D341Med (cell line): ENCODE measurements at regions not wholly inside any gene's neighbourhood (a gene's known extent, or its start where the extent isn't known, plus 50 kb on each side); places are given as distances from the start of the nearest gene placed in this dataset.
"Not testable (repeated sequence)": the region's sequence is repeated elsewhere in the genome, so short reads cannot be mapped to it uniquely, and the experiment has no call there.

Experiments
- DNase-seq: peaks from one replicate; pipeline ENCODE4 v3.0.0; 2012; ENCODE audit warnings: low spot score

DNA sequence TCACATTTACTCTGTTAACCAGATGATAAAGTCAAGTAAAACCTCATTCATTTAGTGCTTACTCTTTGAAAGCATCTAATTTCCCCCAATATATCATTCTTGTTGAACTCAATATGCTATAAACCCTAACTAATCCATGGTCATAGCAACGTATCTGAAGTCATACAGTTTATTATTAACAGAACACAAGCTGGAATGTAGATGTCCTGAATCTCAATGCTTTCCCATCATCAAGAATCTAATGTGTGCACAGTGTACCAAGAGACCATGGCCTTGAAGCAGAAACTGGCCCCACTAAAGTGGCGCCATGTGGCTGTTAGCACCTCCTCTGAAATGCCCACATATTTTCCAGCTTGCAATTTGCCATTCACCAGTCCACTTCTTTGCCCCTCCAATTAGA lies 245.8 kb downstream of the SOX9 start:
- DNase-seq, result no peak

DNA sequence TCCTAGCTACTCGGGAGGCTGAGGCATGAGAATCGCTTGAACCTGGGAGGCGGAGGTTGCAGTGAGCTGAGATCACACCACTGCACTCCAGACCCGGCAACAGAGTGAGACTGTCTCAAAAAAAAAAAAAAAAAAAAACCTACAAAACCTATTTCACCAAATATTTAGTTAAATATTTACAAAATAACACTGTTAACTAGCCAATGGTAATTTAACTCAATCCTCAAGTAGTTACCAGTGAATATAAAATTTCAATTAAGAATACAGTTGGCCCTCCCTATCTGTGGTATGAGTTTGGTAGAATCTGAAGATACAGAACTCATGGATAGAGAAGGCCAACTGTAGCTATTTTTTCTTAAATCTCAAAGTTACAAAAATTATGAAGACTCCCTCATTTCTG lies 247.4 kb downstream of the SOX9 start:
- DNase-seq, result no peak

DNA sequence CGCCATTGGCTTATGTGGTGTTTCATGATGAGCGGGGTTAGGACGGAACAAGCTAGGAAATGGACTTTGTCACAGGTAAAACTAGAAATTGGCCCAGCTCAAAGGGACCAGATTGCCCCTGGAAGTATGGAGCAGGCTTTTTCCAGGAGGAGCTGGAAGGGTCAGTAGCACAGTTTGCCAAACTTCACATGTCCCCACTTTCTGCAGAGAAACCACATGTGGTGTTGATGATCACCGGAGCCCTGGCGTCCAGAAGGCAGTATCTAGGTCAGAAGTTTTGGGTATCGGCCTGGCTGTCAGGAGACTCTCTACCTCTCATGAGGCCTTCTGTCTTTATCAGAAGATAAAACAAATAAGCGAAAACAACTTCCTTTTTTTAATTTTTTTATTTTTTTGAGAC lies 248.5 kb downstream of the SOX9 start:
- DNase-seq, result no peak

DNA sequence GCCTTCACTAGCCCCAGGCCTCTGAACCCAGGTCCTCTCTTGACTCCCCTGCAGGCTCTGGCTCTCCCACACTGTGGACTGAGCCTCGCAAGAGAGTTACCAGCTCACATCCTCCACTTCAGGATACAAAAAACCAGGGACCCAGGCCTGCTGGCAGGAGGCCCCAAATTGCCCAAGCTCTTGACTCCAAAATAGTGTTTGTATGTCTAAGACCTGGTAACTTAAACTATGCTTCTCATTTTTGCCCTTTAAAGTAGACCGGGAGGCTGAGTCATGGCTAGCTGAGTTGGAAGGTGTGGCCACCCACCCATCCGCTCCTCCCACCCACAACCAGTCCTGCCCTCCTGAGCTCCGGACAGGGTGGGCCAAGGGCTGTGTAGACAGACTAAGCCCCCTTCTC lies 250.0 kb downstream of the SOX9 start:
- DNase-seq, result no peak

DNA sequence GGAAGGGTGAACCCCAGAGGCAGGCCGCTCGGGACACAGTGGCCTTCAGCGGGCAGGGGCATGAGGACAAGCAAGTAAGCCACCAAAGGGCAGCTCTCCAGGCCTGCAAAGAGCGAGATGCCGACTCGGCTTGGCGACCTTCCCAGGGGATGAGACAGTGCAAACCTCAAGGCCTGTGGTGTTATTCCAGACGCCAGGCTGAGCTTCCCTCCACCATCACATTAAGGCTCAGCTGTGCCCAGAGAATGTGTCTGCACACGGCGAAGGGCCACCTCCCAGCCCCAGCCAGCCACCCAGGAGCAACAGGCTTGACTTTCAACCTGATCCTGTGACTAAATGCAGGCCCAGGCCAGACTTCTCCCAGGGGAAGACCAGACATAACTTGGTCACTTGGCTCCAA lies 251.4 kb downstream of the SOX9 start:
- no peak for DNase-seq

DNA sequence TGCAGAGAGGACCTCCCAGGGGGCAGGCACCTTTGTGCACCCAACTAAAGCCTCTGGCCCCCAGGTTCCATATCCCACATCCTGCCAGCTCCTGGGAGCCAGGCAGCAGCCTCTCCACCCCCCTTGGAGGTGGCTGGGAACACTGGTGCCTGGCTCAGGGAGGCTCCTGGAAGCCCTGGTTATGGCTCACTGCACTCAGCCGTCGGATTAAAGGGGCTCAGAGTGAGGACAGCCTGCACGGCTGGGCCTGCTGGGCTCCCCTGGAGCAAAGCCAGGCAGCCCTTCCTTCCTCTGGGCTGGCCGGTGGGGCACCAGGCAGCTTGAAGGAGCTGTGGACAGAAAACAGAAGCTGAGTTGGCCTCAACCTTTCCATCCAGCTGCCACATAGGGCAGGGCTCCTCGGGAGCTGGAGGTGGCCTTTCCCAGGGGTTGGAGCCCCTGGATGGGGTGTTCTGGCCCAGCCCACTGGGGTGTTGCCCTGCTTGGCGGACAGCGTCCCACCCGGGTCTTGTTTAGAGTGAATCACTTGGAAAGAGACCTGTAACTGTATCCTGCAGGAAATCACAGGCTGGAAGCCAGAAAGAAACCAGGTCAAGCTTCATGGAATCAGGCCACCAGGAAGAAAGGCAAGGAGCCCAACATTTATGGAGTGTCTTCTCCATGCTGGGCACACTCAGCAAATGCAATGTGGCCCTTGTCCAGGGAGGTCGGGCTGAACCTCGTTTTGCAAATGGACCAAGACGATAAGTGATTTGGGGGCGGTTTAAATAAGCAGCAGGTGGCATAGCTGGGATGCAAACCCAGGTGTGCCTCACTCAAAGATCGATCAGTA lies 253.3 kb downstream of the SOX9 start:
- DNase-seq, result peak; percentile 91

DNA sequence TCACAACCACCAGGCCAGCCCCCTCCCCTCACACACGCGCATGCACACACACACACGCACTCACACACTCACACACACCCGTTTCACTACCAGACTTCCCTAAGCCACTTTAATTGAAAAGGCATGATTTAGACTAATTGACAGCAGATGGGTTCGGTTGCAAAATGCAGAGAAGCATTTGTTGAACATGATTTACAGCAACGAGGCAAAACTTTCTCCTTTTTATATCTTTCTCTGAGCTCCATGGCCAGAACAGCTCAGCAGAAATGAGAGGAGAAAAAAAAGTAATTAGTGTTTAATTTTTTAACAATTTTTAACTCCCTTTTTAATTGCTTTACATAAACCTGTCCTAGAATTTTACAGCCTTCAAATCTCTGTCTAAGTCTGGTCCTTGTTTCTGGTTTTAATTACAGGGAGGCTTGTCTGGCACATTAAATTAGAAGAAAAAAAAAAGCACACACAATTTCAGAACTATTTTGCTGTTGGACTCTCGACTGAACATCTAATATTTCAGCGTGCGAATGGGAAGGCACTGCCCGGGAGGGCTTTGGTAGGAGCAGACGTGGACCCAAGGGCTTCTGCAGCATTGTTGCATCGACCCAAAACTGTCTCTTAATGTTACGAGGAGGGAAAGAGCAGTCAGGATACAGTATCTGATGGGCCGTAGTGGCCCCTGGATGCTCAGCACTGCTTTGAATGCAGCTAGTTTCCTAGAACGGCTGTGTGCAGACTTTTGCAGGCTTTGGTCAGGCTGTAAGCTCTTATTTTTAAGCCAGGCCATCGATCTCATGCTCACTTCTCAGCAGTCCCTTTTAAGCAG lies 255.9 kb downstream of the SOX9 start:
- DNase-seq, result no peak

DNA sequence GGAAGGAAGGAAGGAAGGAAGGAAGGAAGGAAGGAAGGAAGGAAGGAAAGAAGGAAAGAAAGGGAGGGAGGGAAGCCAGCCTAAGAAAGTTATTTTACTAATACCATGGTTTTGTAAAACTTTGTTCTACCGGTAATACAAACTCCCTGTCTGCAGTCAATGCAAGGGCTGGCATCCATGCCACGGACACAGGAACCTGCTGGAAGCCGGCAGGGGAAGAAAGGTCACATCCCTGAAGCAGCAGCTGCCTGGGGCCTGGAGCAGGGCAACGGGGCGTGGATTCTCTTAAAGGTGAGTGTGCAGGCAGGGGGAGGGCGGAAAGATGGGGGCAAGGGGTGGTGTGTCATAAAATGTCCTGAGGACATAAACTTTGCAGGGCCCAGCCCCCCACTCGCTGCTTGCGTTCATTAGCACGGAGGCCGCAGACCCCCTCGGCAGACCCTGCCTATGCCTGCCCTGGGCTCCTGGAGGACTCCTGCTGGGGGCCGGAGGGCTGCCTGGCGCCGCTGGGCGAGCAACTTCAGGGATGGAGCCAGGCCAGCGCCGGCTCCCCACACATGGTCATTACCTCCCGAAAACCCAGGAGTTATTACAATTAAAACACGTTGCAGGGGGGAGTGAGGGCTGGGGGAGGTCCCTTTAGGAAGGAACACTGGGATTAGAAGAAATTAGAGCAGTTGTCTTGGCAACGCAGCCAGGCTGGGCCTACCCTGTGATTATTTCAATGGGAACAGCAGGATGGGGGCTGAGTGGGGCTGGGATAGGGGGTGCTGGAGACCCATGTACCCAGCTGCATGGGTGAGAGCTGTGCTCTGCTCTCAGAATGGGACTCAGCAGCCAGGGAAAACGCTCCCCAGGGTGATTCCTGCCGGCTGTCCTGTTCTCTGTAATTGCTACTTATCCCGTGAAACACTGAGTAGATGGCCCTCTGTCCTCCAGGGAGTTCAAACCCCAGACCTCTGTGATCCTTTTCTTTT lies 257.9 kb downstream of the SOX9 start:
- peak; percentile 88 for DNase-seq

DNA sequence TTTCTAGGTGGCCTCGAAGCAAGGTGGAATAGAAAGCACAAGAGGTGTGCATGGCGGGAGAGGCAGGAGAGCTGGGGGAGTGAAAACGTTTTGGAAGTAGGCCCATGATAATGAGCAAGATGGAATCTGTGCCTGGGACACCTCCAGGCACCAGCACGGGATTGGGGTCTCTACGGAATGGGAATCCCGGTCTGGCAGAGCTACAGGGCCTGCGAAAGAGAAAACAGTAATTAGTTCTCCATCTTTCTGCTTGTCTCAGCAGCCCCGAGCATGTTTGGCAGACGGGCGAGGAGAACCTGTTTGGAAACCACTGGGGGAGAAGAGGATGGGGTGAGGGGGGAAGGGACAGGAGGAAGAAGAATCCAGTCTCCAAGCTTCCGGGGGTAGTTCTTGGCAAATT lies 258.7 kb downstream of the SOX9 start:
- DNase-seq, result no peak

DNA sequence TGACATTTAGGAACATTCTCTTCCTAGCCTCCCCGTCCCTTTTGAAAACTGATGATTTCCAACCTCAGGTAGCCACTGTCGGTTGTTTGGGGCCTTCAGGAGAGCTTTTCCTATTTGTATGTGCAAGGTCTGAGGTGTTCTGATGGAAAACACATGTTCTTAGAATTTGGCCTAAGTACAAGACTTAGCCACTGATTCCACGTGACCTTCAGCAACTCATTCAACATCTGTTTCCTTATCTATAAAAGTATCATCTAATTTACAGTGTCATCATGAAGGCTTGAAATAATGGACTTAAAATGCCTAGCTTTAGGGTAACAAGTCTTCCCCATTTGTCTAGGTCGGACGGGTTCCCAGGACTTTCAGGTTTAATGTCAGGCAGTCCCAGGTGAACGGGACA lies 259.3 kb downstream of the SOX9 start:
- DNase-seq, result no peak

DNA sequence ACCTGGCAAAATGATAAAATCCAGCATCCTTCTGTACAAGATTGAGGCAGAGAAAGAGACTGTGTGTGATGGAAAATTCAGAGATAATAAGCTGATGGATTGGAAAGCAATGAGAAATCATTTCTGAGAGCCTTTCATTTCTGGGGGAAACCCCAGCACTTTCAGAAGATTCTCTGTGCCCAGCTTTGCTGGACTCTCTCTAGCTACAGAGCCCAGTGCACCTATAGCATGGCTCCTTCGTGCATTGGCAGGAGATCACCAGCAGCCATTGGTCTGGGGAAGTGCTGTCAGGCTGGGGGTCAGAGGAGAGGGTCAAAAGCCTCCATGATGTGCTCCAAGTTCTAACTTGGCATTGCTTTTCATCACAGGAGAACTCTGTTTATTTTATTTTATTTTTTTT lies 259.9 kb downstream of the SOX9 start:
- DNase-seq, result no peak

DNA sequence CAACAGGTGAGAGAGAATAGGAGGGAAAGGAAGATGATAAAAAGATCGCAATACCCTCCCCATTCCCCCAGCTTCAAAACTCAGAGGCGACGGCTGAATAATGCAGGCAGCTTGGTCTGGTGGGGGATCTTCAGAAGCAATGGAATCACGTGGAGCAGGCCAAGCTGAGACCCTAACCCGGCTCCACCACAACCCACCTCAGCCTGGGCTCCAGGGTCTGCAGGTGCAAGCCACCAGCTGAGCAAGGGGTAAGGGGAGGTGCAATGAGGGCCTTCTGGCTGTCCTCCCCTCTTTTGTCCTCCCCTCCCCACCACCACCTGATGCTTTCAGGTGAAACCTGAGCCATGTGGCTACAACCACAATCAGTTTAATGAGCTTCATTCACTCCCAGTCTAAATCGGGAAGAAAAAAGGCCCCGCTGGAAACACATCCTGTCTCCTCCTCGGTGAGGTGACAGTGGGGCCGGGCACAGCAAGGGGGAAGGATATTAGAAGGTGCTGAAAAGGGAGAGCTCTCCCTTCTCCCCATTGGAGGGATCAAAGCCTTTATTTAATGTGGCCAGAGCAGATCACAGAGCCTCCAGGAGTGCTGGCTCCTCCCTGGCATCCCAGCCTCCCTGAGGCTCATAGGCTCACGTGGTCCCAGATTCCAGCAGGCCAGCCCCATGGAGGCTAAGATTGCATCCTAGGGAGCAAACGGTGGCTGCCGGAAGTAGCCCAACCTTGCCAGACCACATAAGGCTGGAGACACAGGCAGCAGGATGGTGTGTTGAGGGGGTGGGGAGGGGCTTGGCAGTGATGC lies 261.0 kb downstream of the SOX9 start:
- DNase-seq, result no peak

DNA sequence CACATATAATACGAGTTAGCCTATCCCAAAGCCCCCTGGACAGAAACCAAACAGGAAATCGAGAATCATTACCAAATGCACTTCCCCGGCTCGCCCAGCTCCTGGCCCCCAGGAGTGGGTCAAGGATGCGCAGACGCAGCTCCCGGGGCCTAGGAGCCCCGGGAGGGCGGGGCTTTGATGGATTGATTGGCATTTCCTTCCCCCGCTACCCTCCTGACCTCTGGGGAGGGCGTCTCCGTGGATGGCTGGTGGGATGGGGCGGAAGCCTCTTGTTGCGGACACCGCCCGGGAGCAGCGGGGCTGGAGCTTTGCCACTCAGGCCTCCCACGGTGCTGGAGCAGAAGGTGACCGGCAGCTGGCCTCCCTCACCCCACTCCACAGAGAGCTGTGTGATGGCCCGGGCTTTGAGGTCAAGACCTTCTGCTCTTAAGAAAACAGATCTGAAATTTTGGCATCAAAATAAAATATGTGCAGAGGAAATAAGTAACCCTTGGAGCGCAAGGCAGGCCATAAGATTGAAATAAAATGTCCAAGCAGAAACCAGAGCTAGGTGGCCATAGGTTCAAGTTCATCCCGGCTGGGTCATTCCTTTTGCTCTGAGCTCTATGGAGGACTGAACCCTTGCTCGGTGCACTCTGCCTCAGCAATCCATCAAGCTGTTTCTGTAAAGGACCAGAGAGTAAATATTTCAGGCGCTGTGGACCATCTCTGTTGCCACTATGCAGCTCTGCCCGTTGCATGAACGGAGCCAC lies 262.3 kb downstream of the SOX9 start:
- no peak for DNase-seq

DNA sequence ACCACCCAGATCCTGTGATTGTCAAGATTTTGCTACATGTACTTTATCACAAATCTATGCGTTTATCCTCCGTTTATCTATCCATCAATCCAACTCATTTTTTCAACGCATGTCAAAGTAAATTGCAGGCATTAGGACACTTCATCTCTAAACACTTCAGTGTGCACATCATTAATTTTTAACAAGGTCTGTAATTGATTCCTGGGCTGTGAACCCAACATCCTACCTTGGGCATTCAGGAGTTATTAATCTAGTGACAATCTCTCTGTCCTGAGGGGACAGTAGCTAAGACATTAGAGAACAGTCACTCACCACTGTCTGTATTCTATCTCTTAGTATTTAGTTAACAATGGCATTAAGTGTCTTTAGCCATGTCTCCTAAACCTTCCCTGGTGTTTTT lies 264.7 kb downstream of the SOX9 start:
- DNase-seq, result no peak

DNA sequence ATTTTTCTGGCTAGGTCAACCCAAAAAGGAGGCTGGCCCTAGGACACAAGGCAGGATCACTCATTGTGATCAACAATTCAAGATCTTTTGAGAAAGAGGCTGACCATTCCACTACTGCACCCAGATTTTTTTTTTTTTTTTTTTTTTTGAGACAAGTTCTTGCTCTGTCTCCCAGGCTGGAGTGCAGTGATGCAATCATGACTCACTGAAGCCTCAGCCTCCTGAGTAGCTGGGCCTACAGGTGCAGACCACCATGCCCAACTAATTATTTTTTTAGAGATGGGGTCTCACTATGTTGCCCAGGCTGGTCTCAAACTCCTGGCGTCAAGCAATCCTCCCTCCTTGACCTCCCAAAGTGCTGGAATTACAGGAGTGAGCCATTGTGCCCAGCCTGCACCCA lies 265.4 kb downstream of the SOX9 start:
- not testable (repeated sequence) for DNase-seq

DNA sequence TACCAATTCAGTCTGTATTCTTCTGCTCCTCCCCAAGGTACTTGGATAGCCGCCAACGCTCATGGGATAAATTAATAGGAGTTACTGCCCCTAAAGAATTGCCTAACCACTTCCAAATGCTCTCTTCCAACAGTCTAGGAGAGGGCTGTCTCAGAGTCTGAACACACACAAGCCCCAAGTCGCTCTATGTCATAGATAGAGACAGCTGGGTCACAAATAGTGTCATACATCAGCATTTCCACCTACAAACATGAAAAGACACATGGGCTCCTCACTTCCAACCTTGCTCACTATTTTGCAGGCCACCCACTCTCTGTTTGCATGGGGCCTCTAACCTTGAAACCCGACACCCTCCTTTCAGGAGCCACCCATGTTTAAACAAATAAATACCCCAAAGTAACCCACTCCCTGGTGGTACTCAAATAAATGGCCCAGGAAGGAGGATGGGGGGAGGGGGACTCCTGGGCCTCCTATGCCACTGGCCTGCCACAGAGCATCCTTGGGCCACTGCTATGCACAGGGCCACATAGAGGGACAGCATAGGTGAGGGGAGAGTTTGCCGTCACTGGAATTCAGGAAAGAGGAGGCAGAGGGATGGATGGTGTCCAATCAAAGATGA lies 265.9 kb downstream of the SOX9 start:
- DNase-seq, result no peak

DNA sequence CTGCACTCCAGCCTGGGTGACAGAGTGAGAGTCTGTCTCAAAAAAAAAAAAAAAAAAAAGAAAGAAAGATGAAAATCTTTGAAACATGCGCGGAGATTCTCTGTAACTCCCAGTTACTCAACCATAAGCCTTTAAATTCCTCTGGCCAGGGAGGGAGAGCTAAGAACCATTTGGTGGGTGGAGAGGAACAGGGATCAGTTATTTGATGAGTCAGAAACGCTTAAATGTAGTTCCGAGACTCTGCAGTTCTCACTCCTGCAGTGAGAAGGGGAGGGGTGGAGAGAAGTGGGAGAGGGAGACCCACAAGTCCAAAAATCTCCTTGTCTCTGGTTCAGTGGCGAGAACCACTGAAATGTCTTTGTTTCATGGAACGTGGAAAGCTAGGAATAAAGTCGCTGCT lies 266.7 kb downstream of the SOX9 start:
- no peak for DNase-seq

DNA sequence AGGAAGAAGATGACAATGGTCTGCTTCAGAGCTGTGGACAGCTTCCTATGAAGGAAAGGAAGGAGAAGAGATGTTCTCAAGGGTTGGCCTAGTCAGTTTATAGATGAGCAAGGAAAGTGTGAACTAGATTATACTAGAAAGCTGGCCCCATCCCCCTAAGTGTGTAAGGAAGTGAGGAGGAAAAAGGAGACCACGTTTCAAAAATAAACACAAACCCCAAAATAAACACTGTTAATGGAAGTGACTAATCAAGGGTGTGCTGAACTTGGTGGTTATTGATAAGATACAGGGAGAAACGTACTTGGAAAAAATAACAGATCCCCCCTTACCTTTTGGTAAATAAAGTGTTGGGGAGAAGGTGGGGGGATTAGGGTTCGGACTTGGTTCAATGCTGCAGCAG lies 267.1 kb downstream of the SOX9 start:
- no peak for DNase-seq

DNA sequence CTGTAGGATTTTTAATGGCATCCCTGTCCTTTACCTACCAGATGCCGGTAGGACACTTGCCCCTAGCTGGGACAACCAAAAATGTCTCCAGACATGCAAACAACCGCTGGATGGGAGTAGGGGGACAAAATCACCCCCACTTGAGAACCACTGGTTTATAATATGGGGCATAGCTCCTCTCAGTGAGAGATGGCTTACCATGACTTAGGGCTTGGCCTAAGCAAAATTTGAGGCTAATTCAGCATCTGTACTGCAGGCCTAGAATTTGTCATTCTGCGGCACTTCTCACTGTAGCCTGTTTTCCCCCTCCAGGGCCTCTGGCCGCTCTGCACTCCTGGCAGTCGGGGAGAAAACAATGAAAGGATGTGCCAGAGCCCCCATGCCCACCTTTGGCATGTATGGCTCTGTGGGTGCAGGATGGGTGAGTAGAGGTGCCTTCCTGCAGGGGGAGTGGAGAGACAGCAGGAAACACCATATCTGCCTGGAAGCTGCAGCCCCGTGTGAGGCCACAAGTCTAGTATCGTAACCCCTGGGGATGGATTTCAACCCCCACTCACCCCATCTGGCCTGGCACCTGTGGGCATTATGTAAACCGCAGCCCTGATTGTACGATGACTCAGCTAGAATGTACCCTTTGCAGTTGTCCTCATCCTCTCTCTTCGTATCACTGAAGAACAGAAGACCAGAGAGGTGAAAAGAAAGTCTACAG lies 268.1 kb downstream of the SOX9 start:
- DNase-seq, result peak; percentile 71
